ENCODE measurements at regions not wholly inside any gene's neighbourhood (a gene's known extent, or its start where the extent isn't known, plus 50 kb on each side); places are given as distances from the start of the nearest gene placed in this dataset.

DNA sequence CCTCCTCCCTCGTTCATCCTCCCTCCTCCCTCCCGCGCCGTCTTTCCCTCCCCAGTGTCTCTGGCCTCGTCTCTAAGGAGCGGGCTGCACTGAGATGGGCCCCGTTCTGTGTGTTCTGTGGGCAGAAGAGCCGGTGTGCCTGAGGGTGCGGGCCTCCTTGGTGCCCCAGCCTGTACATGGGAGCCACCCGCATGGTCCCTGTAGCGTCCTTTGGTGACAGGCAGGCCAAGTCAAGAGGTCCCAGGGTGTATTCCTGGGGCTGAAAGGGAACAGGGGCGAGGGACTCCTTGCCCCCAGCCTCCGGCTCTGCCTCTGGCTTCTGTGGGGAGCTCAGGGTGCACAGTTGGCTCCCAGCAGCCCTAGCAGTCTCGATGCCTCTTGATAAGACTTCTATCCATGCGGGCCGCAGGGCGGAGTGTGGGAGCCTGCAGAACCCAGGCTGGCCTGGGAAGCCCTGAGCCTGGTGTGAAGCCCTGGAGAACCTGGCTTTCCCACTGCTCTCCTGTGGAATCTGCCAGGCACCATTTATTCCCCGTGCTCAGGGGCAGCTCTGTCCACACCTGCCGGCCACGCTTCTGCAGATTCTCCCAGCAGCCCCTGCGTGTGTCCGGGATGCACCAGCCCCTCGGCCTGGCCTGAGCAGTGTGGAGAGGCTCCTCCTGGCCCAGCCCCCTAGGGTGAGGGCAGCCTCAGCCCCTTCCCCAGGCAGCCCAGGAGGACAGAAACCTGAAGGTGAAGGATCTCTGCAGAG, 181.3 kb downstream of the KIF26A start:
- DNase-seq (ENCODE audit: low spot score), result no peak

DNA sequence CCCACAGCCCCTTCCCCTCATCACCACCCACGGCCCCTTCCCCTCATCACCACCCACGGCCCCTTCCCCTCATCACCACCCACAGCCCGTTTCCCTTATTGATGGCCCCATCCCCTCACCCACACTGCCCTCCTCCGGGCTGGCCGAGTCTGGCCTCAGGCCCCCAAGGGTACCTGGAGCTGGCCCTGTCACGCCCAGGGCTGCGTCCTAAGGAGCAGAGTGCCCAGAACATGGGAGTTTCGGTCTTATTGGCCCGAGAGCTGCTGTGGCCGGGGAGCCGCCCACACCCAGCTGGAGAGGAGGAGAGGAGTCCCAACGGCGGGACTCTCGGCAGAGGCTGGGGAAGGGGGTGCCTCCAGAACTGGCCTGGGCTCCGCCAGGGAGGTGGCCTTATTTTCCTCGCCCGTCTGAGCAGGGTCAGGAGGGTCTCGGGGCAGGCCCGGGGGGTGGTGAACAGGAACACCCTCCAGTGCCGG, 182.3 kb downstream of the KIF26A start:
- DNase-seq (ENCODE audit: low spot score), result no peak

DNA sequence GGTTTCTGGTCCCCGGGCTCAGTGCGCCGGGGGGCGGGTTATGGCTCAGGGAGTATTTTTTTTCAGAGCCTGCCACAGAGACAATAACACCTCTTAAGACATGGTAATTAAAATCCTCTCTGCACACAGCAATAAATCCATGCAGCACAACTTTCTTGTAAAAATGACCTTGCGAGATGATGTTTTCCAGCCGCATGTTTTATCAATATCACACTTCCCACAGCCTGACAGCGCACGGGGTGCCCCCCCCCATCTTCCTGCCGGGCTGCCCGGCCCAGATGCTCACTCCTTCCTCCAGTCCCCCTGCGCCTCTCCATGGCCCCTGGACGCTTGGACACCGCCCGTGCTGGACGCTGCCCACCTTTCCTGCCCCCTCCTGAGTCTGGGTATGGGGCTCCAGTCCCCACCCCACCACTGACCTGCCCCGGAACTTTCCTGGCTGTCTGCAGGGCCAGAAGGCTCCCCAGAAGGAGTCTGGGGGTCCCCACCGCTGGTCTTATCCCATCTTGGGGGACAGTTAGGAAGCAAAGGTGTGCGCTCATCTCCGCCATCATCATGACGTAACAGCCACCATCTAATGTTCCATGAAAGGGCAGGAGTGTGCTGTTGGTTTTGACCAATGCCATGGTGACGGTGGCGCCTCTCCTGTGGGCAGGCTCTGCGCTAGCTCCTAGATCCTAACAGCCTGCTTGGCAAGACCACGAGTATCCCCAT, 182.9 kb downstream of the KIF26A start:
- no peak for DNase-seq (ENCODE audit: low spot score)

DNA sequence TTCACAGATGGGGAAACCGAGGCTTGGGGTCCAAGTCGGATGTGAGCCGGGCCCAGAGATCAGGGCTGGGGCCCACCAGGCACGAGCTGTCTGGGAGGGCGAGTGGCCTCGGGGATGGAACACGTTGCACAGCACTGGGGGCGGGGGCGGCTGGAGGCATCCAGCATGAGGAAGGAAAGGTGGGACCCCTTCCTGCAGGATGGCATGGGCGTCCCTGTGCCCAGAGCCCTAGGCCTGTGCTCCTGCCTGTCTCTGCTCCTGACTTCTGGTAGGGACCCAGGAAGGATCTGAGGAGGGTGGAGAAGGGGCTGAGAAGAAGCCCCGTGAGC, 183.4 kb downstream of the KIF26A start:
- DNase-seq (ENCODE audit: low spot score), result no peak

DNA sequence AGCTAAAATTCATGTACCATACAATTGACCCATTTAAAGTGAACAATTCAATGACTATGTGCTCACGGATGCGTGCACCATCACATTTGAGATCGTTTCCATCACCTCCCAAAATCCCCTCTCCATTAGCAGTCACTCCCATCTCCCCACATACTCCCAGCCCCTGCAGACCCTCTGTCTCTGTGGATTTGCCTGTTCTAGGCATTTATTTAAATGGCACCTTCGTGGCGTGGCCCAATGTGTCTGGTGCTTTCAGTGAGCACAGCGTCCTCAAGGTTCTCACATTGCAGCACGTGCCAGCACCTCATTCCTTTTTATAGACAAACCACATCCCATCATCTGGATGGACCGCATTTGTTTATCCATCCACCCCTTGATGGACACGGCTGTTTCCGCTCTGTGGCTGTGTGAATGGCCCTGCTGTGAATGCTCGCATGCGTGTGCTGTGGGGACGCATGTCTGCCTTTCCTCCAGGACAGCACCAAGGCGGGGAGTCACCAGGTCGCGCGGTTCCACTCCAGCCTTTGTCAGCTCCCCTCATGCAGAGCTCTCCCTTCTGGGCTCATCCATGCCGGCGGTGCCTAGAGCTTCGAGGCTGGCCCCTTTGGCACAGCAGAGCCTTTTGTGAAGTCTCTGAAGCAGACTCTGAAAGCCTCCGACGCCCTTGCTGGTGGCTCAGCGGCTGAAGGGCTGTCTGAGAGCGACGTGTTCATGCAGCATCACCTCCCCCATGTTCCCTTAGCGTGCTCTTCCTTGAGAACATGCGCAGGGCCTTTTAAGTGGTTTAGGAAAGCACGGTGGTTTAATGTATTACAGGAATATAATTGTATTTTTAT, 184.4 kb downstream of the KIF26A start:
- no peak for DNase-seq (ENCODE audit: low spot score)

DNA sequence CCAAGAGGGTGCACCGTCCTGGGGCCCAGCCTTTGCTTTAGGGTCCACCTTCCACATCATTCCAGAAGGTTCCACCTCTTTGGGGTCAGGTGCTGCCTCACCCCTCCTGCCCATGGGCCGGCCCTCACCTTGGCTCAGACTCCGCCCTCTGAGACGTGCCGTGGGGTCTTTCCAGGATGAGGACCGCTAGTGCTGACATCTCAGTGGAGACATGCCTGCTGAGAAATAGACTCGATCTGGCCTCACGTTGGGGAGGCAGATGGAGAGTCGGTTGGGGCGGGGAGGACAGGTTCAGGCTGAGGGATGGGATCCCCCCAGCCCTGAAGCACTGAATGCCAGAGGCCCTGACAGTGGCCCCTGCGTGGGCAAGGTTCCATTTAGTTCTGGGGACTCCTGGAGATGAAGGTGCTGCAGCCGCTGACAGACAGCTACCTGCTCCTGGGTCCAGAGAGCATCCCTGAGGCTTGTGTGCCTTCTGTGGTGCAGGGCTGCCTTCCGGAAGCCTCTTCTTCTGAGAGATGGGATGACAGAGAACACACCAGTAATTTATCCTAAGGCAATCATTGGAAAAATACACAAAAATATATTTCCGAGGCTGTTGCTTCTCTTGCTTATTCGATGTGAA, 185.3 kb downstream of the KIF26A start:
- no peak for DNase-seq (ENCODE audit: low spot score)

DNA sequence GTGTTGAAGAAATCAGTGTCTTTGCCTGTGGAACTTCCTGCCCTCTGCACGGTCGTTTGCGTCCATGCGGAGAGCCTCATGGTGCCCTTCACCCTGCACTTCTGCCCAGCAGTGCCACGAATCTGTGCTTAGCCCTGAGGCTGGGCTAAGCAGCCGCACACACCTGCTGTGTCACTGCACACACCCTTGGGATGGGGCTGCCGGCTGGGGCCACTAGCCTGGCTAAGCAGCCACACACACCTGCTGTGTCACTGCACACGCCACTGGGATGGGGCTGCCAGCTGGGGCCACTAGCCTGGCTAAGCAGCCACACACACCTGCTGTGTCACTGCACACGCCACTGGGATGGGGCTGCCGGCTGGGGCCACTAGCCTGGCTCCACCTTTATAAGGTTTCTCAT, 188.5 kb downstream of the KIF26A start:
- DNase-seq (ENCODE audit: low spot score), result no peak

DNA sequence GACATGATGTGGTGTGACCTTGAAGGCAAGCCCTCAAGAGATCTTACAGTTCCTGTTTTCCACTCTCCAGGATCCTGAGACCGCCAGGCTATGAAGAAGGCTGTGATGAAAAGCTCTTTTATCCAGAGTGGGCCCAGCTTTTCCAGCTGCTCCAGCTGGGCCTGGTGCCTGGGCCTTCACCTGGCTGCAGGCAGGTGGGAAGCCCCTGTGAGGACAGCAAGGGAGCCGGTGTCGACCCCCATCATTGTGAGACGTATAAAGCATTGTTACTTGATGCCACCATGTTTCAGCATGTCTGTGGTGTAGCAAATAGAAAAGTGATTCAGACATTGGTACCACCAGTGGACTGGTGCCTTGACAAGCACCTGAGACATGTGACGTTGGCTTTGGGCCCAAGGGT, 190.2 kb downstream of the KIF26A start:
- DNase-seq (ENCODE audit: low spot score), result no peak

DNA sequence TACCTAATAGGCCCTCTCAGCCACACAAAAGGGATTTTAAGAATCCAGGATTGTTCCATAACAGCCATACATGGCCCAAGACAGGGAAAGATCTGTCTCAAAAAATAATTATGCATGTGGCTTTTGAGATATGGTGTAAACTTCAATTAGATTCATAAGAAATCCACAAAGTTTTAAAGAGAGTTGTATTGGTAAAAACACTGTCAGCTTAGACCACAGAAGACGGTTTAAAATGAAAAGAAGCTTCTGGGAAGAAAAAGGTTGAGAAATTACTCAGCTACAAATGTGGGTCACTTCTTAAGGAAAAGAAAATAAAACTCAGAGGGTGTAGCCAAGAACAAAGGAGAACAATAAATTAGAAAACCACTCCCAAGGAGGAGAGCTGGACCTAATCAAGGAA, 191.4 kb downstream of the KIF26A start:
- no peak for DNase-seq (ENCODE audit: low spot score)

DNA sequence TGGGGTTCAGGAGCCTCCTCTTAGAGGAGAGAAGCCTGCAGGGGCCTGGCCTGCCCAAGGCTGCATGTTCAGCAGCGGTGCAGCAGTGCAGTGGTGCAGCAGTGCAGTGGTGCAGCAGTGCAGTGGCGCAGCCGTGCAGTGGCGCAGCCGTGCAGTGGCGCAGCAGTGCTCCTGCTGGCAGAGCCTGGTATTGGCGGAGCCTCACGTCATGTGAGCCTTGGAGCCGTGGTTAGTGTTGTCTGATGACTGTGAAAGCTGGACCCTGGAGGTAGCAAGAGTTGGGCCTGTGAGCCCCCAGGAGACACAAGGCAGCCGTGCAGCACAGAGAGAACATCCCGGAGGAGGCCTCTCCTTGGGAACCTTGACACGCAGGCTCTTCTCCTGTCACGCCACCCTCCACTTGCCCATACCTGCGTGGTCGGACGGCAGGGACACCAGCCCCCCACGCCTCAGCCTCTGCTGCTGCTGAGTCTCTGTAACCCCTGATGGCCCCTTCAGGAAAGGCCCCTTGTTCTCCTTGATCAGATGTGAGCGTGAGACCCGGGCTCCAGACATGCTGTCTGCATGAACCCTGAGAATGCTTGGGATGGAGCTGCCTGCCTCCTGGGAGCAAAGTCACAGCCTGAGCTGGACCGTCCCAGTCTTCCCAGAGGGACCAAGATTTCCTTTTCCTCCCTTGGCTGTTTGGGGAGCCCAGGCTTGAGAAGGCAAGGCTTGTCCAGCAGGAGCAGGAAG, 193.7 kb downstream of the KIF26A start:
- DNase-seq (ENCODE audit: low spot score), result no peak

DNA sequence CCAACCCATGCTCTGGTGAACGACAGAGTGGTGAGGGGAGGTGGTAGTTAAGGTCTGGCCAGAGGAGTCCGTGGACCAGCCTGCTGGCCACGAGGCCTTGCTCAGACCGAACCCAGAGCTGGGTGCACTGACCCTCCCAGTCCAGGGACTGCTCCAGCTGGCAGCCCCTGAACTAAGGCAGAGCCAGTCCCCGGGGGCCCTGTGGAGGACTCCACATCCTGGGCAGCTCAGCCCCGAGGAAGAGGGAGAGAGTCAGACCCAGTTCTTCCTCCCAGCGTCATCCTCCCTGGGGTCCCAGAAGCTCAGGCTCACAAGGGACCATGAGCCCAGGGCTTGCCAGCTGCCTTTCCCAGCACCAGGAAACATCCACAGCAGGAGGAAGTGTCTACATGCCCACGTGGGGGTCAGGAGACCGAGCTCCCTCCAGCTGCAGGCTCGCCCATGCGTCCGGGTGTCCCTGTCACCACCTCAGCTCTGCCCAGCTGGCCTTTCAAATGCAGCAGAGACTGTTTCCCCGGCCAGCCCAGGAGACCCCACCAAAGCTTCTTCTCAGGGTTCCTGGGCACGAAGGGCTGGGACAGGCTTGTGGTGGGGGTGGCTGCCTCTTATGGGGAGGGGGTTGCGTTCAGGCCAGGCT, 194.4 kb downstream of the KIF26A start:
- no peak for DNase-seq (ENCODE audit: low spot score)

DNA sequence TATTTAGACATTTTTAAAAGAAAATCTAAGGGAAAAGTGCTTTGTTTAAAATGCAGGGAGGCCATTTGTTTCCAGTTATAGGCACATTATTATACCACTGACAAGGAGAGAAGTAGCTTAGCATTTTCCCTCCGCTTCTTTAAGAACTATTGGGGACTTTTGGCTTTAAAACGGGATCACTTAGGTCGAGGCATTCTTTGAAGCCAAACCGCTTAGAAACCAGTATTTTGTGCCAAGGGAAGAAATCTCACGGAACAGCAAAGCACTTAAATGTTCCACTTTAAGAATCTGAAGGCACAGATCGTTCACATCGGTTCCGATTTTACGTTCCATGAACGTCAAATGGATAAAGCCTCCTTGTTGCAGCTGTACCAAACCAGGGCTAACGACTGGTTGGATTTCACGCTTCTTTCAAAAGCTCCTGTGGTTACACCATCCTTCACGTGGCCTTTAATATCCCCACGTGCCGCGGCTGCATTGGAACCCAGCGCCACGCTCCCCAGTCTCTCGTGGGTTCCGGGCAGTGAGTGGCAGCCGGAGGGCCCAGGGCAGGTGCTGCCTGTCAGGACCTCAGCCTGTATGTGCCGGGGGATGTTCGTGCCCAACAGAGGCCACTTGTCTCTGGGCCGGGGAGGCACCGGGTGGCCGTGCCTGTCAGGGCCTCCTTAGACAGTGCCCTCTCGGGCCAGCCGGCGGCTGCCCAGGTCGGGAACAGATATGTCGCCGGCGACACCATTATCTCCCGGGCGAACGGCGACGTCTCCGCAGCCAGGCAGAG, 195.4 kb downstream of the KIF26A start:
- DNase-seq (ENCODE audit: low spot score), result no peak

DNA sequence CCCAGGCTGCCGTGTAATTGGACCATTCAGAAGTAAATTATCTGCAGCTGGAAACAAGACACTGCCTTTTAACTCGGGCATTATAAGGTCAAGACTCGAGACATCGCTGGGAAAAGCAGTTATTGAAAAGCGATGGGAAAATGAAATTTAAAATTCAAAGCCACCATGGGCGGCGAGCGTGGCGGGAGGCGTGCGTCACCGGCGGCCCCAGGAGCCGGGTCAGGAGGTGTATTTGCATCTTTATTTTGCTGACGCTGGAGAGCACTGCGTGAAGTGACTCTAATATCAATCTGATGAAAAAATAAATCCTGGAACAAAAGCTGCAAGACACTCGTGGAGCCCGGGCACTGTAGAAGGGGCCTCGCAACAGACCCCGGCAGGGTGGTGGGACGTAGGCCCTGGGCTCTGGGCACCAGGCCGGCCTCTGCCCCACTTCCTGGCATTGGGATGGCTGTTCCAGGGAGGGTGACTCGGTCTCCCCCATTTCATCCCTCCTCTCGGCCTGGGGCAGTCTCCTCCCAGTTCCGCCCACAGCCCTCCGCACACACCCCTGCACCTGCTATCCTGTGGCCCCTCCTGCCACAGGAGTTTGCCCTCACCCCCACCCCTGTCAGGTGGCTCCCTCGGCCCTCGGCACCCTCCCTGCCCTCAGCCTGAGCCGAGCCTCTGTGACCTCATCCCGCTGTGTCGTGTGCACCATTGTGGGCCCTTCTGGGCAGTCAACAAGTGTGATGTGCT, 196.2 kb downstream of the KIF26A start:
- no peak for DNase-seq (ENCODE audit: low spot score)

DNA sequence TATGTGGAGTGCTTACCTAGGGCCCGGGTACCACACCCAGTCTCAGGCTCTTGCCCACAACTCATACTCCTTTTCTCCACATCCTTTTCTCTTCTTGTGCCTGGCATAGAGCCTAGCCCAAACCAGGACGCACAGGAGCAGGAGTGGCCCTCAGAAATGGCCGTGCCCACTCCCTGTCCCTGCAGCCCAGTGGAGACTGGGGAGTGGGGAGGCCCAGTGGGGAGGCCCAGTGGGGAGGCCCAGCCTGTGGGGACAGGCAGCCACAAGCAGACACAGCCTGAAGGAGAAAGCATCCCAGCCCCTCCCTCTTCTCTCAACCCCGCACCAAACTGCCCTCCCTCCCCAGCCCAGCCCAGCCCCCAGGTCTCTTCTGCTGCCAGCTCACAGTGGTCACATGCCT, 196.8 kb downstream of the KIF26A start:
- no peak for DNase-seq (ENCODE audit: low spot score)

DNA sequence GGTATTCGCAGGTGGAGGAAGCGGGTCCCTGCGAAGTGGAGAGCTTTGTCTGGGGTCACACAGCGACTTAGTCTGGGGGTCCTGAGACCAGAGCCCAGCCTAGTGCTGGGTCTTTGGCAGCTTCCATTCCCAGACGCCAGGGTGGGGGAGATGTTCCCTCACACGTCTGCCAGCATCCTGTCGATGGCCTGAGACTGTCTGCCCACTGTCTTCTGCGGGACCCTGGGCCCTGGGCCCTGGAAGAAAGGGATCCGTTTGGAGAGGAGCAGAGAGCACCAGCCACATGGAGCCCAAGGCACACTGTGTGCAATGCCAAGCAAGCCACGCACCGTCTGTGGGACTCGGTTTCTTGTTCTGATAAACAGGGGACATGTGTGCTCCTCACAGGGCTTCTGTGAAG, 197.2 kb downstream of the KIF26A start:
- DNase-seq (ENCODE audit: low spot score), result no peak

DNA sequence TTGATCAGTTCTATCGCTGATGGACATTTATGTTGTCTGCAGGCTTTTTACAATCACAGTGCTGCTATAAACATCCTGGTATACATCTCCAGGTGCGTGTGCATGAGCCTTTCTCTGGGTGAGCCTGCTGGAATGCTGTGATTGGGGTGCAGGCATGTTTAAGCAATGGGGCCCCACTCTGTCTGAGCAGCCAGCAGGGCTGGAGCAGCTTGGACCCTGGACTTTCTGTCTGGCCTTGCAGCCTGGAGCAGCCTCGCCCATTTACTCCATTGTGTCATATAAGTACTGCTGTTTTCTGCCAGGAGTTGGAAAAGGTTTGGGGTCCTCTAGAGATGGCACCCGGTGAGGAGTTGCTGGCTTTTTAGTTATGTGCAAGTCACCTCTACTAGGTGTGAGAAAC, 199.0 kb downstream of the KIF26A start:
- DNase-seq (ENCODE audit: low spot score), result no peak

DNA sequence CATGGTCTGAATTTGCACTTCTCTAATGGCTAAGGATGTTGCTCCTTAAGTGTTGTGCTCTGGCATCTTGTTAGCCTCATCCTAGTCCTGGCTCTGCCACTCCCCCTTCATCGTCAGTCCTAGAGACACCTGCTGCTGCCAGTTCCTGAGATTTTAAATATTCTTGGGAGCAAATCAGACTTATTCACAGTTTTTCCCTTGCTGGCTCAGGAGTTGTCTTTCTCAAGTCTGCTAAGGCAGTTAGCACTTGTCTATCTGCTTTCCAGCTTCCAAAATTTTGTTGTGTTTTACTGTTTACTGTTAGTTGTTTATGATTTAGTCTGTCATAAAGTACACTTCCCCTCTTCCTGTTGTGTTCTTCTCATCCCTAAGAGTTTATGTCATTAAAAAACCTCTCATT, 201.0 kb downstream of the KIF26A start:
- no peak for DNase-seq (ENCODE audit: low spot score)

DNA sequence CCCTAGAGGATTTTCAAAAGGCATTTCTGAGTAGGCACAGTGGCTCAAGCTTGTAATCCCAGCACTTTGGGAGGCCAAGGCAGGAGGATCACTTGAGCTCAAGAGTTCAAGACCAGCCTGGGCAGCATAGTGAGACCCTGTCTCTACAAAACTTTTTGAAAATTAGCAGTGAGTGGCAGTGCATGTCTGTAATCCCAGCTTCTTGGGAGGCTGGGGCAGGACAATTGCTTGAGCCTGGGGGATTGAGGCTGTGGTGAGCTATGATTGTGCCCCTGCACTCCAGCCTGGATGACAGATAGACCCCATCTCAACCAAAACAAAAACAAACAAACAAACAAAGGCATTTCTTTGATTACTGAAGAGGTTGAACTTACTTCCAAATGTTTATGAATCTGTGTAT, 201.4 kb downstream of the KIF26A start:
- DNase-seq (ENCODE audit: low spot score), result no peak

DNA sequence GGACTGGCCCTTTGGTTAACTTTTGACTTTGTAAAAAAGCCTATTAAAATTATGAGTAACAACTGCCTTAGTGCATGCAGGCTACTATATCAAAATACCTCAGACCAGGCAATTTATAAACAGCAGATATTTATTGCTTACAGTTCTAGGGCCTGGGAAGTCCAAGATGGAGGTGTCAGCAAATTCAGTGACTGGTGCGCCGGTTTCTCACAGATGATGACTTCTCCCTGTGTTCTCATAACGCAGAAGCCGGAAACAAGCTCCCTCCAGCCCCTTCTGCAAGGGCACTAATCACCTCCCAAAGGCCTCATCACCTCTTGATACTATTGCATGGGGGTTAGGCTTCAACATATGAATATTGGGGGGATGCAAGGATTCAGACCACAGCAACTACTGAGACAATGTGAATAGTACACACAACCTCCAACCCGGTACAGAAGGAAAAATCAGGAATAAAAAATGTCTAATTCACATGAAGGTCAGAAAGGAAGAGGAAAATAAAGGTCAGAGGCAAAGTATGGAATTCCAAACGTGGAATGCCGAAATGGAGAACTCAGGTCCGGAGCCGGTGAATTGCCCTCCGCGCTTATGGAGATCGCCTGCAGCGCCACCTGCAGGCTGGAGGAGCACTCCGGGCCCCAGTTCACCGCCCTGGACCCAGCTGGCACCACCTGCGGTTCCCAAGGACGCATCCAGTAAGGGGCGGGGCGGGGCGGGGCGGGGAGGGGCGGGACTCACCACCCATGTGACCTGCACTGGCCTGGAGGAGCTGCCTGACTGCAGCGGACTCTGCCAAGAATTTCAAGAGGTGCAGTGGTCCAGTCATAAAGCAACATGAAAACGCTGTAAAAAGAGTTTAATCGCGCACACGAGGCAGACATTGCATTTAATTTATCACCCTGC, 203.4 kb downstream of the KIF26A start:
- DNase-seq (ENCODE audit: low spot score), result no peak

Measured in globus pallidus (tissue), 1 donor.